ENCODE measurements at regions not wholly inside any gene's neighbourhood (a gene's known extent, or its start where the extent isn't known, plus 50 kb on each side); places are given as distances from the start of the nearest gene placed in this dataset.

DNA sequence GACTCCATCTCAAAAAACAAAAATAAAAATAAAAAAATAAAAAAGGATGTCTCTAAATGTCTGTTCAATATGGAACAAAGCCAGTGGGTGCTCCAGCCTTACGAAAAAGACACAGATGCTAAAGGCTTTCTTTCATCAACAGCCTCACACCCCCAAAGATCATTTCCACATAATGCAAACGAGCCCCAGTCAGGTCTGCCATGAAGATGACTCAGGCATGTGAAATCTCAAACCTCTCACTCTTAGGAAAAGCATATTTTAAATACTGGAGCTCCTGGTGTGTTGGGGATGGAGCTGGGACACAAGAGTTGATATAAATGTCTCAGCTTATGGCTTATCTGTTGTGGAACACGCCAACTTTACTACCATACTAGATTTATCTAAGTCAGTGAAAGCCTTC is 49.9 kb upstream of the PLXNC1 start:
- H3K27me3 ChIP-seq (ENCODE audit: insufficient read depth in 3 of 3, low read length in 2 of 3) = no peaks in the 10 kb centered on the region
- H3K27ac ChIP-seq = no peak overlapping the region
- intact Hi-C loops (cut with DNase I) = no loop called here
- ATAC-seq = no peak
- DNase-seq = no peak
- no peak for TF ChIP-seq CTCF (IDR thresholded peaks at IDR 0.05)
- no peaks in the 10 kb centered on the region for H3K9me3 ChIP-seq
- peaks cover 6% of the 10 kb centered on the region for H3K4me1 ChIP-seq
- H3K36me3 ChIP-seq (ENCODE audit: insufficient read depth in 1 of 2, low read depth in 1 of 2) = no peaks in the 10 kb centered on the region
- WGBS, 3 donors = 49 to 73% (median 67%) methylated on average over 3 of the region's 3 CpGs
- no peak overlapping the region for H3K4me3 ChIP-seq
